Calu3 (cell line): ENCODE measurements at regions not wholly inside any gene's neighbourhood (a gene's known extent, or its start where the extent isn't known, plus 50 kb on each side); places are given as distances from the start of the nearest gene placed in this dataset.
A peak's percentile ranks its signal among the peaks of the same experiment; 100 is the strongest.

Source experiments
- BruUV-seq: library from RNA; stranded (reverse); fragments of 400-500 nt; replicated peaks from 2 replicates; lab custom pipeline; 2021; lab: Mats Ljungman, UMichigan
- CTCF ChIA-PET: fragments of 300-600 bp; sonication (Branson Sonifier 250); formaldehyde crosslinking; loops from one replicate; lab custom pipeline; 2022; ENCODE audit warnings: antibody characterized with exemption; lab: Charles Lee
- DNase-seq: peaks from one replicate; pipeline ENCODE4 v3.0.0; 2022
- H3K27ac Mint-ChIP-seq: one replicate; pipeline ENCODE4 v1.8.0; 2022; ENCODE audit warnings: mixed read lengths; ENCODE audit not compliant: unreplicated experiment
- H3K27me3 Mint-ChIP-seq: one replicate; pipeline ENCODE4 v1.8.0; 2022; ENCODE audit warnings: mixed read lengths; ENCODE audit not compliant: unreplicated experiment
- H3K36me3 Mint-ChIP-seq: one replicate; pipeline ENCODE4 v1.8.0; 2022; ENCODE audit warnings: mild to moderate bottlenecking, moderate library complexity, mixed read lengths; ENCODE audit not compliant: insufficient read depth, unreplicated experiment
- H3K4me1 Mint-ChIP-seq: one replicate; pipeline ENCODE4 v1.8.0; 2022; ENCODE audit warnings: mild to moderate bottlenecking, low read depth, mixed read lengths; ENCODE audit not compliant: unreplicated experiment
- H3K4me3 Mint-ChIP-seq: one replicate; pipeline ENCODE4 v1.8.0; 2022; ENCODE audit warnings: mild to moderate bottlenecking, low read depth, moderate library complexity, mixed read lengths; ENCODE audit not compliant: unreplicated experiment
- H3K9me3 Mint-ChIP-seq: one replicate; pipeline ENCODE4 v1.8.0; 2022; ENCODE audit warnings: low read depth, mixed read lengths; ENCODE audit not compliant: unreplicated experiment
- intact Hi-C: fragments of 100-400 bp; cut with micrococcal nuclease; formaldehyde crosslinking; loops from one replicate; pipeline ENCODE4 v1.10.0; 2022; ENCODE audit not compliant: unreplicated experiment
- TF ChIP-seq, protein P1 (sequence below): fragments of 200-600 bp; IDR thresholded peaks from one replicate; pipeline ENCODE4 v1.8.0; 2022; ENCODE audit warnings: antibody characterized with exemption; ENCODE audit not compliant: unreplicated experiment

DNA sequence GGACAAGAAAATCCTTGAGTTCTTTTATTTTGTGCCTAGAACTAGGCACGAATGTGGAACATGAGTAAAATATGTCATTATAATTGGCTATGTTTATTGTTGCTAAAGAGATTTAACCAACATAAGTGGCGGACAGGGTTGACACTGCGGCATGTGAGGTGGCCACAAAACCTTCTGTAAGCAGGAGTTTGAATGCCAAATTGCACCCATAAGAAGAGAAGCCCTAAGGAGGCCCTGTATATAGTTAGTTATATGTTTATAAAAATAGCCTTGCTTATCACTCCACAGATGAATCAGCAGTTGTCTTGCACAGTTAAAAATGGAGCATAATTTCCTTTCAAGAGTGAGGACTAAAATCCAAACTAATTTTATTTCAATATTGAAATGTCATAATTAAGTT is 336.1 kb downstream of the GBA3 start:
- TF ChIP-seq, protein P1, sequence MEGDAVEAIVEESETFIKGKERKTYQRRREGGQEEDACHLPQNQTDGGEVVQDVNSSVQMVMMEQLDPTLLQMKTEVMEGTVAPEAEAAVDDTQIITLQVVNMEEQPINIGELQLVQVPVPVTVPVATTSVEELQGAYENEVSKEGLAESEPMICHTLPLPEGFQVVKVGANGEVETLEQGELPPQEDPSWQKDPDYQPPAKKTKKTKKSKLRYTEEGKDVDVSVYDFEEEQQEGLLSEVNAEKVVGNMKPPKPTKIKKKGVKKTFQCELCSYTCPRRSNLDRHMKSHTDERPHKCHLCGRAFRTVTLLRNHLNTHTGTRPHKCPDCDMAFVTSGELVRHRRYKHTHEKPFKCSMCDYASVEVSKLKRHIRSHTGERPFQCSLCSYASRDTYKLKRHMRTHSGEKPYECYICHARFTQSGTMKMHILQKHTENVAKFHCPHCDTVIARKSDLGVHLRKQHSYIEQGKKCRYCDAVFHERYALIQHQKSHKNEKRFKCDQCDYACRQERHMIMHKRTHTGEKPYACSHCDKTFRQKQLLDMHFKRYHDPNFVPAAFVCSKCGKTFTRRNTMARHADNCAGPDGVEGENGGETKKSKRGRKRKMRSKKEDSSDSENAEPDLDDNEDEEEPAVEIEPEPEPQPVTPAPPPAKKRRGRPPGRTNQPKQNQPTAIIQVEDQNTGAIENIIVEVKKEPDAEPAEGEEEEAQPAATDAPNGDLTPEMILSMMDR = no peak
- Mint-ChIP-seq H3K27me3 (no peaks in the 10 kb centered on the region), H3K9me3 (no peaks in the 10 kb centered on the region), H3K36me3 (no peaks in the 10 kb centered on the region), H3K4me1 (no peaks in the 10 kb centered on the region), H3K27ac (no peak overlapping the region), H3K4me3 (no peak overlapping the region)
- DNase-seq = no peak
- CTCF ChIA-PET = no interaction called here
- intact Hi-C loops = no loop called here
- no TSS peak for BruUV-seq

DNA sequence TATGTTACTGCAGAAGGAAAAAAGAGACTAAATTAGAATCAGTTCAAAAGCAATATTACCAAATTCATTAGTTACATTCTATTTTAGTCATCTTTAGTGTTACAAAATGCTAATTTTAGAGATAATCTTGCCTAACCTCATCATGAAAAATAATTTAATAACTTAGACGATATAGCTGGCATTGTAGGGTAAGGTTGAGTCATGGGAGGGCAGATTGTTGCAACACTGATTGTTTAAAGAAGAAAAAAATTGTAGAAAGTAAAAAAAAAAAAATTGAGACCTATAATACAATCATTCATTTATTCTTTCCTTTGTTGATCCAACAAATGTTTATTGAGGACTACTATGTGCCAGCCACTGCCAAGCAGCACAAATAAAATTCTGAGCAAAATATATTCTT is 330.9 kb downstream of the GBA3 start:
- H3K27ac Mint-ChIP-seq = peak overlapping the region; percentile 83
- peaks cover 6% of the 10 kb centered on the region for H3K36me3 Mint-ChIP-seq
- no peaks in the 10 kb centered on the region for H3K9me3 Mint-ChIP-seq
- CTCF ChIA-PET = interaction anchor here (0.5 kb wide), 1 partner anchor 433 kb away, joined by 3 read pairs; no protein-coding TSS in a partner anchor
- peaks cover 19% of the 10 kb centered on the region for H3K4me1 Mint-ChIP-seq
- DNase-seq = no peak
- TF ChIP-seq, protein P1 = no peak
- no peaks in the 10 kb centered on the region for H3K27me3 Mint-ChIP-seq
- no TSS peak for BruUV-seq
- intact Hi-C loops = loop anchor here (2.0 kb wide), 2 partner anchors 55 to 61 kb away; no protein-coding TSS in a partner anchor
- H3K4me3 Mint-ChIP-seq = no peak overlapping the region

DNA sequence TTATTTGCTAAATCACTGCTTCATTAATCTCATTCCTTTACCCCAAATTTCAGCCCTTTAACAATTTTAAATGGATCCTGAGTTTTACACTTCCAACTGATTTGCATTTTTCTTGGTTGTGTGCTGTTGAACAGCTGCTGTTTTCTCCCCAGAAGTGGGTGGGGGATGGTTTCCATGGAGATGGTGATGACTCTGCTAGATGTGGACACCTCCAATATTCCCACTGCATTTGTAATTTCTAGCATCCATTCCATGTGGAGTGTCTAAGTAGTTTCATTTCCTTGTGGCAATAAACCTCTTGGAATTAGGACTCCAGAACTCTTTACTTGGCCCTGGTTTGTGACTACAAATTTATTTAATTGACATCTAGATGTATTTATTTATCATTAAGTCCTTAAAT is 330.4 kb downstream of the GBA3 start:
- CTCF ChIA-PET = no interaction called here
- no peaks in the 10 kb centered on the region for H3K27me3 Mint-ChIP-seq
- BruUV-seq = no TSS peak
- no peak overlapping the region for H3K4me3 Mint-ChIP-seq
- TF ChIP-seq, protein P1 = no peak
- no peaks in the 10 kb centered on the region for H3K9me3 Mint-ChIP-seq
- H3K36me3 Mint-ChIP-seq = peaks cover 6% of the 10 kb centered on the region
- peak; percentile 4 for DNase-seq
- peak overlapping the region; percentile 83 for H3K27ac Mint-ChIP-seq
- intact Hi-C loops = loop anchor here (2.0 kb wide), 2 partner anchors 54 to 62 kb away; no protein-coding TSS in a partner anchor
- H3K4me1 Mint-ChIP-seq = peaks cover 19% of the 10 kb centered on the region

DNA sequence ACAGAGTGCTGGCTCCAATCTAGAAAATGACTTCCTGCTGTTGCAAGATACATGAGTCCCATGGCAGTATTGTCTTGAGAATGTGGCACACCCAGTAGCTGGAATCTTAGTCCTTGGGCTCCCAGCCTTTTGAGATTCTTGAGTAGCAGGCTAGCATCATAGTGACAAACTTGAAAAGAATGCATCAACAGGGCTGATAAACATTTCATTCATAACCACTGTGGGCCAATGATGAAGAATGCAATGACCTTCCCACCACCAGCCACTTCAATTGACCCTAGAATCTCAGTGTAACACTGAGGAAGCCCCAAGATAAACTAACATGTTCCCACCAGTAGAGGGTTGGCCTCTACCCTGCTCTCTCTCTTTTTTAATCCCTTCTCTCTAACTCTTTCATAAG is 329.3 kb downstream of the GBA3 start:
- CTCF ChIA-PET = interaction anchor here (0.6 to 0.7 kb wide), 2 partner anchors 53 to 141 kb away, joined by 3 to 4 read pairs; no protein-coding TSS in a partner anchor
- TF ChIP-seq, protein P1 = peak; percentile 18
- Mint-ChIP-seq H3K4me1 (peaks cover 19% of the 10 kb centered on the region), H3K4me3 (no peak overlapping the region), H3K9me3 (no peaks in the 10 kb centered on the region), H3K36me3 (peaks cover 6% of the 10 kb centered on the region), H3K27ac (peak overlapping the region; percentile 83), H3K27me3 (no peaks in the 10 kb centered on the region)
- peak; percentile 68 for DNase-seq
- no TSS peak for BruUV-seq
- intact Hi-C loops = loop anchor here (2.0 kb wide), 2 partner anchors 53 to 63 kb away; no protein-coding TSS in a partner anchor
